Keratinocyte (primary cell): ENCODE measurements at regions not wholly inside any gene's neighbourhood (a gene's known extent, or its start where the extent isn't known, plus 50 kb on each side); places are given as distances from the start of the nearest gene placed in this dataset.

ENCODE experiments used
- DNase-seq: peaks from one replicate; pipeline ENCODE4 v3.0.0-alpha.2; 2011; ENCODE audit warnings: low read depth, missing footprints, low spot score
- FAIRE-seq: peaks from 2 replicates; lab custom pipeline; 2011; peaks lifted over from hg19 to GRCh38; lab: Jason Lieb, UNC
- H2AFZ ChIP-seq: 2 replicates; pipeline ENCODE4 v1.6.0; 2012; ENCODE audit warnings: low read length, control low read depth, inconsistent platforms; ENCODE audit not compliant: control insufficient read depth
- H3K27ac ChIP-seq: 2 replicates; pipeline ENCODE4 v1.5.1; 2011; ENCODE audit warnings: low read length; ENCODE audit not compliant: control insufficient read depth, insufficient read depth
- H3K27me3 ChIP-seq: 3 replicates; pipeline ENCODE4 v1.6.0; 2011; ENCODE audit warnings: low read length; ENCODE audit not compliant: control insufficient read depth, insufficient read depth; ENCODE audit errors: extremely low read depth
- H3K36me3 ChIP-seq, 2 experiments: 2 replicates in 1 of 2; 3 replicates in 1 of 2; pipeline ENCODE4 v1.5.1; 2011; ENCODE audit warnings: low read length in 2 of 2, mild to moderate bottlenecking in 1 of 2; ENCODE audit not compliant: control insufficient read depth in 2 of 2, insufficient read depth in 2 of 2; ENCODE audit errors: extremely low read depth in 1 of 2
- H3K4me1 ChIP-seq: 3 replicates; pipeline ENCODE4 v1.5.1; 2011; ENCODE audit warnings: low read length; ENCODE audit not compliant: control insufficient read depth, insufficient read depth; ENCODE audit errors: extremely low read depth
- H3K4me2 ChIP-seq: 3 replicates; pipeline ENCODE4 v1.6.0; 2011; ENCODE audit warnings: low read depth, low read length; ENCODE audit not compliant: control insufficient read depth, insufficient read depth; ENCODE audit errors: extremely low read depth
- H3K4me3 ChIP-seq, 3 experiments: fragments of 200-600 bp in 1 of 3; sonication (generic) in 1 of 3; 2 replicates in 2 of 3; 3 replicates in 1 of 3; pipeline ENCODE4 v1.5.1; 2011 to 2016; ENCODE audit warnings: low read length in 3 of 3, mild to moderate bottlenecking in 3 of 3, control low read depth in 2 of 3, inconsistent platforms in 1 of 3, low read depth in 1 of 3, mixed read lengths in 1 of 3, mixed run types in 1 of 3, moderate library complexity in 1 of 3; ENCODE audit not compliant: control insufficient read depth in 2 of 3, insufficient read depth in 2 of 3; ENCODE audit errors: extremely low read depth in 1 of 3
- H3K79me2 ChIP-seq: 2 replicates; pipeline ENCODE4 v1.6.0; 2012; ENCODE audit warnings: low read length; ENCODE audit not compliant: control insufficient read depth, insufficient read depth
- H3K9ac ChIP-seq: 3 replicates; pipeline ENCODE4 v1.6.0; 2011; ENCODE audit warnings: low read length; ENCODE audit not compliant: control insufficient read depth, insufficient read depth; ENCODE audit errors: extremely low read depth
- H3K9me1 ChIP-seq: 3 replicates; pipeline ENCODE4 v1.6.0; 2011; ENCODE audit warnings: low read length; ENCODE audit not compliant: control insufficient read depth, insufficient read depth; ENCODE audit errors: extremely low read depth
- H3K9me3 ChIP-seq: 2 replicates; pipeline ENCODE4 v1.5.1; 2012; ENCODE audit warnings: low read depth, low read length; ENCODE audit not compliant: control insufficient read depth
- H4K20me1 ChIP-seq: 3 replicates; pipeline ENCODE4 v1.6.0; 2011; ENCODE audit warnings: low read length; ENCODE audit not compliant: control insufficient read depth, insufficient read depth; ENCODE audit errors: extremely low read depth
- EZH2 ChIP-seq: IDR thresholded peaks from one replicate; pipeline ENCODE4 v1.6.1; 2012; ENCODE audit warnings: inconsistent platforms, mild to moderate bottlenecking, low read length, moderate library complexity
- dilution Hi-C: fragments of 300-500 bp; cut with MboI; formaldehyde crosslinking; loops from one replicate; pipeline ENCODE4 v1.7.0; 2020; ENCODE audit warnings: low sequenced_read_pairs; ENCODE audit not compliant: extremely low pct_ligation_motif_present
- TF ChIP-seq, protein P1 (sequence below), 3 experiments: IDR thresholded peaks in 1 of 3; conservative IDR thresholded peaks in 1 of 3; optimal IDR thresholded peaks in 1 of 3; 2 replicates in 2 of 3; 3 replicates in 1 of 3; pipeline versions ENCODE3 to v1.5.1; 2011; ENCODE audit warnings: low read length in 3 of 3, mild to moderate bottlenecking in 3 of 3, moderate library complexity in 2 of 3, control low read depth in 1 of 3, inconsistent platforms in 1 of 3; ENCODE audit not compliant: insufficient read depth in 2 of 3; ENCODE audit errors: extremely low read depth in 1 of 3

DNA sequence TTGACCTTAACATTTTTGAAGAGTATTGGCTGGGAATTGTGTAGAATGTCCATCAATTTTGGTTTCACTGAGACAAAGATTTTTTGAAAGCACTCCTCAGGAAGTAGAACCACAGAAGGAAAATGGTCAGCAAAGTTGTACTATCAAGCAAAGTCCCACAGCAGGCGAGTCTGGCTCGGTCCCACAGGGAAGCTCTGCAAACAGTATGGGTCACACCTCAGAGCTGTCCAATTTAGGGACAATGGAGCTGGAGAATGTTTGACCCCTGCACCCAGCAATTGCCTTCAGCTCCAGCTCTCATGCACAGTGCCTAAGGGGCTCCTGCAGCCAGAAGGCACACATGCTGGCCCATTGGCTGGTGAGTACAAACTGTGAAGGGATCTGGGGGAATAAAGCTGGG is 147.0 kb downstream of the MAFB start:
- Histone ChIP-seq H3K27ac (no peak overlapping the region), H3K4me3 (no peak overlapping the region), H3K27me3 (no peaks in the 10 kb centered on the region), H3K9me3 (no peaks in the 10 kb centered on the region), H3K4me1 (no peaks in the 10 kb centered on the region), H3K9ac (no peak overlapping the region), H3K79me2 (no peaks in the 10 kb centered on the region), H3K9me1 (no peaks in the 10 kb centered on the region), H2AFZ (no peak overlapping the region), H3K4me2 (no peak overlapping the region), H4K20me1 (no peaks in the 10 kb centered on the region), H3K36me3 (no peaks in the 10 kb centered on the region)
- no peak for TF ChIP-seq EZH2
- TF ChIP-seq, protein P1, sequence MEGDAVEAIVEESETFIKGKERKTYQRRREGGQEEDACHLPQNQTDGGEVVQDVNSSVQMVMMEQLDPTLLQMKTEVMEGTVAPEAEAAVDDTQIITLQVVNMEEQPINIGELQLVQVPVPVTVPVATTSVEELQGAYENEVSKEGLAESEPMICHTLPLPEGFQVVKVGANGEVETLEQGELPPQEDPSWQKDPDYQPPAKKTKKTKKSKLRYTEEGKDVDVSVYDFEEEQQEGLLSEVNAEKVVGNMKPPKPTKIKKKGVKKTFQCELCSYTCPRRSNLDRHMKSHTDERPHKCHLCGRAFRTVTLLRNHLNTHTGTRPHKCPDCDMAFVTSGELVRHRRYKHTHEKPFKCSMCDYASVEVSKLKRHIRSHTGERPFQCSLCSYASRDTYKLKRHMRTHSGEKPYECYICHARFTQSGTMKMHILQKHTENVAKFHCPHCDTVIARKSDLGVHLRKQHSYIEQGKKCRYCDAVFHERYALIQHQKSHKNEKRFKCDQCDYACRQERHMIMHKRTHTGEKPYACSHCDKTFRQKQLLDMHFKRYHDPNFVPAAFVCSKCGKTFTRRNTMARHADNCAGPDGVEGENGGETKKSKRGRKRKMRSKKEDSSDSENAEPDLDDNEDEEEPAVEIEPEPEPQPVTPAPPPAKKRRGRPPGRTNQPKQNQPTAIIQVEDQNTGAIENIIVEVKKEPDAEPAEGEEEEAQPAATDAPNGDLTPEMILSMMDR (optimal IDR thresholded peaks at IDR 0.05 in 1 of 3, IDR thresholded peaks at IDR 0.05 in 1 of 3, conservative IDR thresholded peaks at IDR 0.05 in 1 of 3; ENCODE audit: extremely low read depth in 1 of 3, insufficient read depth in 2 of 3, low read length in 3 of 3): no peak
- dilution Hi-C loops: no loop called here
- no peak for FAIRE-seq
- no peak for DNase-seq

DNA sequence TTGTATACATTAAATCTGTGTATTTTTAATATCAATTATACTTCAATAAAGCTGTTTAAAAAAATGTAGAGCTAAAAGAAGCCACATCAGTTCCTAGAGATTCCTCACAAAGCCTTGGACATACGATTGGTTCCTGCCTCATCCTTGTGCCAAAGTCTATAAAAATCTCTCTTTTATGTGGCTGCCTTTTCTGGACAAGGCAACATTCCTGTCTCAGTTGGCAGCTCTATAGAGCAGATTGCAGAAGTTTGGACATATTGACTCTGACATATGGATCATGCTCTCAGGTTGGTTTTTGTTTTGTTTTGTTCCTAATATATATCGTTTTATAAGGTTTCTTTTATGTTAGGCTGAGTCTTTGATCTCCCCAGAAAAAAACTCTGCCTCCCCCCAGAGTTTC is 148.9 kb downstream of the MAFB start:
- H3K9me1 ChIP-seq: no peaks in the 10 kb centered on the region
- TF ChIP-seq EZH2: no peak
- TF ChIP-seq, protein P1 (optimal IDR thresholded peaks at IDR 0.05 in 1 of 3, IDR thresholded peaks at IDR 0.05 in 1 of 3, conservative IDR thresholded peaks at IDR 0.05 in 1 of 3; ENCODE audit: extremely low read depth in 1 of 3, insufficient read depth in 2 of 3, low read length in 3 of 3): no peak
- H3K79me2 ChIP-seq: no peaks in the 10 kb centered on the region
- H3K36me3 ChIP-seq: no peaks in the 10 kb centered on the region
- dilution Hi-C loops: no loop called here
- no peaks in the 10 kb centered on the region for H3K4me1 ChIP-seq
- H3K9ac ChIP-seq: no peak overlapping the region
- H3K27me3 ChIP-seq: no peaks in the 10 kb centered on the region
- H3K4me3 ChIP-seq: no peak overlapping the region
- H3K9me3 ChIP-seq: no peaks in the 10 kb centered on the region
- FAIRE-seq (no peak), DNase-seq (no peak)
- no peaks in the 10 kb centered on the region for H4K20me1 ChIP-seq
- no peak overlapping the region for H2AFZ ChIP-seq
- no peak overlapping the region for H3K4me2 ChIP-seq
- H3K27ac ChIP-seq: no peak overlapping the region
